ENCODE measurements at regions not wholly inside any gene's neighbourhood (a gene's known extent, or its start where the extent isn't known, plus 50 kb on each side); places are given as distances from the start of the nearest gene placed in this dataset.

DNA sequence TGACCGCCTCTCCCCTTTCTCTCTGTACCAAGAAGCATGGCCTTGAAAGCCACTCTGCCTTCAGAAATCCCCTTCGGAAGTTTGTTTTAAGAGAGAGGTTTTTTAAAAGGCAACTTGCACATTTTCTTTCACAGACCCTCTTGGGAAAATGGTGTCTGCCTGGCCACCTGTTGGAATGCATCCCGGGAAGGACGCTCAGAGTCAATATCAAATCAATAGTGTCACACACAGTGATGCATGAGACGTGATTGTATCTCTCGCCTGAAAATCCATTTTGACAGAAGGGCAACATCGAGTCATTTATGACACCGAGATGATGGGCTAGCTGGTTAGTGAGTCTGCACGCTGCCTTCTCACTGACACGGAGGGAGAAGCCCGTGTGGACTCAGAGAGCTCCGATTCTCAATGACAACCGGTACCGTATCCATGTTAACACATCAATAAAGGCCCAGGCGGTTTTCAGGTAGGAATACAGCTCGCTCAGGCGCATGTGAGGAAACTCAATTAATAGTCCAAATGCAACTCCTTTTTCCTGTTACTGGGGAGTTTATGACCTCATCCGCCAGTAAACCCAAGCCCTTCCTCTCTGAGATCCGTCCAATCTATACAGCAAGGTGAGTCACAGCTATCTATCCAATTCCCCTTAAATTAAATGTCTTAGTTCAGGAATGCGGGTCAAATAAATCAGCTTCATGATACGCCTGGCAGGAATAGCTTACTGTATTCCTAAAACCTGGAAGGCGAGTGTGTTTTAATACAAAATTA, 621.5 kb upstream of the MKI67 start:
- no peak for DNase-seq (ENCODE audit: low spot score)

DNA sequence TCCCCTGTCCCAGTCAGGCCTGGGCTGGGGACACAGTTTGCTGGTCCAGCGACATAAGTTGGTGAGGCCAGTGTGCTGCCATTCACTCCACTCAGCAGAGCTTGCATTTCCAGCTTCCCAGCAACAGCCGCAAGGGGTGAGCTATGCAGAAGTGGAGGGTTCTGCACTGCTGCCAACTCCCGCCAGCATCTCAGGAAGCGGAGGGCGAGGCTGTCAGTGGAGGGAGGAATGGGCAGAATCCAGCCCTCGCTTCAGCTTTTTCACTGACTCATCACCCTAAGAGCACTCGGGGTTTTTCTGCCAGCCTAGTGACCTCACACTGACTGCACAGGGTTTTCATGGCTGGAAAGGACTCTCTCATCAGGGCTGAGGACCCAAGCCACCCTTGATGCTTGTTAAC, 625.1 kb upstream of the MKI67 start:
- DNase-seq (ENCODE audit: low spot score) = no peak

GRCh38 chr10:128751851-128752250, 625.6 kb upstream of the MKI67 start:
- DNase-seq (ENCODE audit: low spot score) = no peak

- DNase-seq (ENCODE audit: low spot score) = no peak
Observed at GRCh38 chr10:128759174-128759573, 633.0 kb upstream of the MKI67 start.

DNA sequence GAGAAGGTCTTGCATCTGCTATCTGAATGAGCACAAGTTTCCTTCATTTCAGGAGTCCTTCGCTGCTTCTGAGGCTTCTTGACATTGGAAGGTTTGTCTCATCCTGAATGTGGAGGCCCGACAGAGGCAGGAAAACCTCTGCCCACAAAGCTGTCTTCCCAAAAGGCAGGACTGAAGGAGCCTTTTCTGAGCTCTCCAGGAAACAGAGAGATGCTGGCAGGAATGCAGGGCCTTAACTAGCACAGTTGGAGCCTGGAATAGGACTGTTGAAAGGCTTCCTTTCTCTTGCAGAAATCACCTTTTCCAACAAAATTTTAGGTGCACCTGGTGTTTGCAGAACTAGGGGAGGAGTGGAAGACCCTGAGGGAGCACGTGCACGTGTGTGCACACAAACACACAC, 637.4 kb upstream of the MKI67 start:
- no peak for DNase-seq (ENCODE audit: low spot score)

- DNase-seq (ENCODE audit: low spot score) = no peak
Observed at GRCh38 chr10:128764190-128764589, 638.0 kb upstream of the MKI67 start.

DNA sequence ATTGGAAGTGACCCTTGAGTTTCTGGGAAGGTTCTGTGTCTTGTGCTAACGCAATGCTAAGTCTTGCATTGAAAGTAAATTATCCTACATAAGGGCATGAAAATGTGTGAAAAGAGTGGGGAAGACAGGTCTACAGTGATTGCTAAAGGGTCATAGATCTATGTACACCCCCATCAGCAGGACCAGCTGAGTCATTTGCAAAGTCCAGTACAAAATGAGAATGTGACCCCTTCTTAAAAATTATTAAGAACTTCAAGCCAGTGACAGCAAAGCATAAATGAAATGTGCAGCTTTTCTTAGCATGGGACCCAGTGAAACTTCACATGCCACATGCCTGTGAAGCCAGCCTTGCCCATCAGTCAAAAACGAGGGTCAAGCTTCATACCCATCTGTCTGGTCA, 640.7 kb upstream of the MKI67 start:
- no peak for DNase-seq (ENCODE audit: low spot score)

GRCh38 chr10:128774979-128775378, 648.8 kb upstream of the MKI67 start:
- DNase-seq (ENCODE audit: low spot score) = no peak

DNA sequence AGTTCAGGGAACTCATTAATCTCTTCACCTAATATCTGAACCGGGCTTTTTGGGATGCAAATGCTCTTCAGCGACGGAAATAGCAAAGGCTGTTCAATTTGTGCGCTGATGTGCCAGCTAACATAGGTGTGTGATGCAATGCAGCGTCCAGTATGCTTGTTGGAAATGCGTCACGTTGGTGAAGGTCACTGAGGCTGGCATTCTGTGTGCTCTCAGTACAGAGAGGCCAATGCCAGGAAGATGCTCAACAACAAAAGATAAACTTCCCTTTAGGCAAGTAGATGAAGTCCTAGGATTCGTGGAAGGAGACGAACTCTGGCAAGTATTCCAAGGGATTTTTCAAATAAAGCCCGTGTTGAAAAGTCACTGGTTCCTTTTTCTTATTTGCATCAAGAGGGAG, 649.5 kb upstream of the MKI67 start:
- no peak for DNase-seq (ENCODE audit: low spot score)

- DNase-seq (ENCODE audit: low spot score) = no peak
Observed at GRCh38 chr10:128776673-128777252, 650.5 kb upstream of the MKI67 start.

GRCh38 chr10:128777342-128777741, 651.1 kb upstream of the MKI67 start:
- DNase-seq (ENCODE audit: low spot score) = no peak

DNA sequence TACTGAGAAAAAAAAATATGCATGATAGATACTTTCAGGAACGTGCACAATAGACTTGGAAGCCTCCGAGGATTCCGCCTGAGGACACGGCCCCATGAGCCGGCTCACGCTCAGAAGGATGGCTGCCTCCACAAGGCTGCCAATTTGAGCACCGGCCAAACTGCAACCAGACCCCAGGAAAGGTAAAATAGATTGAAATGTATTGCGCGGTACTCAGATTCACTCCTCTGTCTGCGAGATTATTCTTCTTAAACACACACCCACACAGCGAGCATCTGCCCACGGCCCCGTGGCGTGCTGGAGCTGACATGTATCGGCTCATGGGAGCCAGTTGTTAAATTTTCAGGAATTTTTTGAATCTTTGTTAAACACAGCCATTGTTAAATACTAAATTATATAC, 653.2 kb upstream of the MKI67 start:
- DNase-seq (ENCODE audit: low spot score) = no peak

GRCh38 chr10:128780156-128780761, 654.0 kb upstream of the MKI67 start:
- DNase-seq (ENCODE audit: low spot score) = no peak

DNA sequence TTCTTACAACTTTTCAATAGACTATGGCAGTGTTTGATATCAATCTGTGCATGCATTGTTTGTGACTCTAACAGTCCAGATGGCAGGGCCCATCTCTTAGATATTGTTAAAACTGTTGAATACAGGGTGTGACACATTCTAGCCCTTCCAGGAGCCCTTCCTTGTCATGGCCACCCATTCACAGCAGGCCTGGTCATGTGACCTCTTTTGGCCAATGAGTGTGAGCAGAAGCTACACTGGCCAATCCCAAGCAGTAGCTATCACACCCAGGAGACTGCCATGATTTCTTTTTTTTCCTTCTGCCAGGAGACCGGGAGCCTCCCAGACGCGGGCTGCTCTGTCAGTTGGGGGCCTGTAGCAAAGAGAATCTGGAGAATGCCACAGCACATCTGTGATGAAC, 655.4 kb upstream of the MKI67 start:
- DNase-seq (ENCODE audit: low spot score) = no peak

- no peak for DNase-seq (ENCODE audit: low spot score)
Observed at GRCh38 chr10:128784444-128784843, 658.2 kb upstream of the MKI67 start.

DNA sequence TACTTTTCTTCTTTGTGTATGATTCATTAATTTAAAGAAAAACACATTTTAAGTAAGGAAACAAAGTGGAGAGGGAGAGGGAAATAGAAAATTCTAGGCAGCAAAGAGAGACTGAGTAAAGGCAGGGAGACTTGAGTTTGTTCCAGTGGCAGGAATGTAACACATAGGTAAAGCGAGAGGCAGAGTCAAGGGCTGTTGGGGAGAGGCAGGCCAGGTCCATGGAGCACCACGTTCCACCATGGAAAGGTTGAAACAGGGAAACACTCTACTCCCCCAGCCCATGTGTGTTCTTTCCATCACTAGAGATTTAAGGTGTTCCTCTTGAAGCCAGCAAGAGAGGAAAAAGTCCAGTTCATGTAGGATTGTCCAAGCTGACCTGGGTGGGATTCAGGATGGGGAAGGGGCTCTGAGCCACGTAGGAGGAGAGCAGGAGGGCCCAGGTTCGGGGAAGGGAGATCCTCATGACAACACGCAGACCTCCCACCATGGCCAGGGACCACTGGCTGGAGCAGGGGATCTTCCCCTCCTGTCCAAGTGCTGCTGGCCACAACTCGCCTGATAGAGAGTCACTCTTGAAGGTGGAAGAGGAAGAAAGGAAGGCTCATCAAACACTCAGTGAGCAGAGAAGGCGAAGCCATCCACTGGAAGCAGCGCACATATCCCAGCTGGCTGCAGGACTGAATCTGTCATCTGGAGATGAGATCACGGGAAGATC, 666.4 kb upstream of the MKI67 start:
- no peak for DNase-seq (ENCODE audit: low spot score)

- DNase-seq (ENCODE audit: low spot score) = no peak
Observed at GRCh38 chr10:128793726-128794655, 667.8 kb upstream of the MKI67 start.

GRCh38 chr10:128796396-128796912, 670.2 kb upstream of the MKI67 start:
- no peak for DNase-seq (ENCODE audit: low spot score)

DNA sequence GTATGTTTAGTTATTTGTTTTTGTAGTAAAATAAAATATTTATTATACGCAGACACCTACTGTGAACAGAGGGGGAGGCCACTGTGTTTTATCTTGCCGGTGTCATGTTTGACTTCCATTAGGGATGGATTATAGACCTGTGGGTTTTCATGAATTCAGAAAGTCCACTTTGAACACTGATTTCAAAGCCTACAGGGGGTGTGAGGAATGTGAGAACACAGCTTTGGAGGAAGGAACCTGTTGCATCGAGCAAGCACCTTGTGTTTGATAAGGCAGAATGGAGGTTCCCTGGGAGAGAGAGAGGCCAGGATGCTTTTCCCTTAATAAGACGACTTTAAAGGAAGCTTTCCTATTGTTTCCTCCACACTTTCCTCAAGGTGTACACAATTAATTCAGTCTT, 665.0 kb upstream of the MGMT start:
- no peak for DNase-seq (ENCODE audit: low spot score)

- DNase-seq (ENCODE audit: low spot score) = no peak
Observed at GRCh38 chr10:128803790-128804189, 663.3 kb upstream of the MGMT start.

DNA sequence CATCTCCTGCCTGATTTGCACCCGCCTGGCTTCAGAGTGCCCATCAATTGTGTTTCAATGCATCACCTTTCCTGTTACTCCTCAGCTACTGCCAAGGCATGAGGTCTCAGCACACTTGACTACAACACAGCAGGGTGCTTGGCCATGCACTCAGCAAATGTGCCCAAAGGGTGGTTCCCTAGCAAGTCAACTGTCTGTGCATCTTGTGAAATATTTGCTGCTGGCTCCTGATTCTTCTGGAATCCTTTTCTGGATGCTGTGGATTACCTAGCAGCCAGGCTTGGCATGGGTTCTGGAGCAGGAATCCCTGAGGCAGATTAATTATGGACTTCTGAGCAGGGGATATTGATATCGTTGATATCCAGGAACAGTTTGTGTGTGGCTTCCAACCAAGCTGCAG, 662.6 kb upstream of the MGMT start:
- DNase-seq (ENCODE audit: low spot score) = no peak

All from hematopoietic multipotent progenitor cell treated with erythropoietin and hydrocortisone succinate and interleukin-3 and kit ligand, for 17 days (in vitro differentiated cells).